HG03139 (cell line): ENCODE measurements at regions not wholly inside any gene's neighbourhood (a gene's known extent, or its start where the extent isn't known, plus 50 kb on each side); places are given as distances from the start of the nearest gene placed in this dataset.

Experiments used
- ATAC-seq: cut with Tn5 transposase; IDR thresholded peaks from one replicate; pipeline ENCODE4 v1.9.1; 2021; ENCODE audit not compliant: unreplicated experiment

- ATAC-seq: no peak
Measured at GRCh38 chr6:130670142-130670541, 157.1 kb upstream of the SMLR1 start.

- no peak for ATAC-seq
Measured at GRCh38 chr6:130671119-130671518, 156.1 kb upstream of the SMLR1 start.

- no peak for ATAC-seq
Measured at GRCh38 chr6:130671577-130671976, 155.6 kb upstream of the SMLR1 start.

- no peak for ATAC-seq
Measured at GRCh38 chr6:130672153-130672552, 155.1 kb upstream of the SMLR1 start.

- ATAC-seq: no peak
Measured at GRCh38 chr6:130674604-130675003, 152.6 kb upstream of the SMLR1 start.

DNA sequence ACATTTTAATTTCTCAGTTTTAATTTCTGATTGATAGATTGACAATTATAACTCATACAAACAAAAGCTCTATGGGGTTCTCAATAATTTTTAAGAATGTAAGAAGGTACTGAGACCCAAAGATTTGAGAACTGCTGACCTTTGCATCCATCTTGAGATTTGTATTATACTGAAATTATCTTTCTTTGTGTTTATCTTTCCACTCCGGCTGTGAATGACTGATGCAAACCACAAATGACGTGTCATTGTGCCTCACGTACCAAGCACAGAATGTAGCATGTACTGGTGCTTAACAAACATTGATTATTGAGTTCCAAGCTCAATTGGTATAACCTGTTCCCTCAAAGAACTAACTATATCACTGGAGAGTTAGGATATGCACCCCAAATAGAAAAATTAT is 152.1 kb upstream of the SMLR1 start:
- ATAC-seq: no peak

GRCh38 chr6:130676077-130676772 is 151.0 kb upstream of the SMLR1 start:
- ATAC-seq: no peak

GRCh38 chr6:130676773-130677144 is 150.4 kb upstream of the SMLR1 start:
- no peak for ATAC-seq

- no peak for ATAC-seq
Measured at GRCh38 chr6:130677312-130677711, 149.9 kb upstream of the SMLR1 start.

DNA sequence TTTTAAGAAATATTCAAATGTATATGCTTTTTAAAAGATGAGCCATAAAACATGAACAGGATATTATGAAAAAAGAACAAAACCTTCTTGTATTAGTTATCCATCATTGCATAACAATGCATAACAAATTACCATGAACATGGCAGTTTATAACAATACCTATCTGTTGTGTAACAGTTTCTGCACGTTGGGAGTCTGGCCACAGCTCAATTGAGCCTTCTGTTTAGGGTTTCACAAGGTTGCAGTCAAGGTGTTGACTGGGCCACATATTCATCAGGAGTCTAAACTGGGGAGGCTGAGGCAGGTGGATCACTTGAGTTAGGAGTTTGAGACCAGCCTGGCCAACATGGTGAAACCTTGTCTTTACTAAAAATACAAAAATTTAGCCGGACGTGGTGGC is 149.4 kb upstream of the SMLR1 start:
- ATAC-seq: no peak

DNA sequence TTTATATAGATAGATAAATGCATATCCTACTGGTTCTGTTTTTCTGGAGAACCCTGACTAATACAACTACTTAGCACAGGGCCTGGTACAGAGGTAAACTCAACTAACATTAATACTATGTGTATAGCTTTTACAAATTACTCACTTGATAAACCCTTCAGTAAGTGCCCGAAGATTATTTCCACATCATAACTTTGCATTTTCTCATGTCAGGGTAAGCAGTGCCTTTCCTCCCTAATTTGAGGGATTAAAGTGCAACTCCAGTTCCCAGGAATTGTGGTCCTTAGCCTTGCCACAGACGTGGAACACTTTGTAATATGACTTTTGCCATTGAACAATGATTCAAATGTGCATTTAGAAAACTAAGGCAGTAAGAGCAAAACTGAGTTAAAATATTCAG is 147.5 kb upstream of the SMLR1 start:
- ATAC-seq: no peak

DNA sequence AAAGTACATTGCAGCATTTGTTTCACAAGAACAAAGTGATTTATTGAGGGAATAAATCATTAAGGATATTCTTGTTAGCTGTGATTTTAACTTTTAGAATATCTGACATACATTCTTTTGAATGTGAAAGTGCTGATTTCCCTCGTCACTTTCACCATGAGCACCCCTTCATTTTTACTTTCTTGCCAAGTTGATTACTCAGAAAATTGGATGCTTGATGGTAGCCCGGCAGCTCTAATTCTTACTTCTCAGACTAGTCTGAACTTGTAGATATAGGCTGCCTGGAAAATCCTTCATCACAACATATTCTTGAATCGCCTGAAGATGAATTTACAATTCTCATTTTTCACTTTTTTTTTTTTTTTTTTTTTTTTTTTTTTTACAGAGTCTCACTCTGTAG is 147.1 kb upstream of the SMLR1 start:
- no peak for ATAC-seq

GRCh38 chr6:130681028-130681427 is 146.2 kb upstream of the SMLR1 start:
- no peak for ATAC-seq

DNA sequence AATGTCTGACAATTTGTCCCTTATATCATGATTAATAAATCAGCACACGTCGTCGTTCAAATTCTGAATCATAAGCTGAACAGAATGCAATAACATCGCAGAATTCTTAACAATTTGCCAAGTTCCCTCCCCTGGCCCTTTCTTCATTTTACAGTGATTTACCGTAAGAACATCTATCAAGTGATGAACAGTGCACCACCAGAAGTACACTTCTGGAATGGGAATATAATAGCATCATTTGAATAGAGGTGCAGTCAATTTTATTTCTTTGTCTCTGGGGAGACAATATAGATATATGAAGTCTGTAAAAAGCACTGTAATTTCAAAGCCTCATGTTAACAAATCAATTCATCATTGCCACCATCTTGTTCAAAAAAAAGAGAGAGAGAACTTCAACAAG is 145.1 kb upstream of the SMLR1 start:
- no peak for ATAC-seq

- no peak for ATAC-seq
Measured at GRCh38 chr6:130683761-130684517, 143.3 kb upstream of the SMLR1 start.

- ATAC-seq: no peak
Measured at GRCh38 chr6:130692659-130693058, 134.5 kb upstream of the SMLR1 start.

DNA sequence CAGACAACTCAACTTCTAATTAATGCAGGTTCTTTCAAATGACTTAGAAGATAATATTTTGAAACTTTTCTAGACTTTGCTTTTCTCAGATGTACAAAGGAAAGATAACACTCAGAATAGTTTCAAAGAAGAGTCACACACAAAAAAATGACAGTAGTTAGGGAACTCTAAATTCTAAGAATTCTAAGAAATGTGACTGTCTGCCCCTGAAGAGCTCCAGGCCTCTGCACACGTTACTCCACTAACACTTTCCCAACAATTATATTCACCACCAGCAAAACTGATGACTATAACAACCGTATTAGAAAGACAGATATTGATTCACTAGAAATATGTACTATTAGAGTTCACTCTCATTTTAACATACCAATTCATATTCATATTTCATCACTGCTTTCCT is 133.3 kb upstream of the SMLR1 start:
- no peak for ATAC-seq

- ATAC-seq: no peak
Measured at GRCh38 chr6:130694606-130695005, 132.6 kb upstream of the SMLR1 start.

DNA sequence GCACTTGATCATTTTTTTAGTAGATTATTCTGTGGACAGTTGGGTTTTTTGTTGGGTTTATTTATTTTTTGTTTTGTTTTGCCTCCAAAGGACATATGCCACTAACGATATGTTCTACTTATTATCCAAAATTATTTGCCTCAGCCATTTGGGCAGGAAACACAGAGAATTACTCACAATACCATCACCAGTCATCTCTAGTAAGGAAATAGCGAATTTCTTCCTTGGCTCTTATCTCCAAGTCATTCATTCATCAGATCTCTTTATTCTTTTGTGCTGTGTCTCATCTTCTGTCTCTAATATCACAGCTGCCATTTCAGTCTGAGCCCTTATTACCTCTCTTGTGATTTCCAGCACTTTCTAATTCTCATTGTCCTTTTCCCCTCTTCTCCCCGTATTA is 130.4 kb upstream of the SMLR1 start:
- ATAC-seq: no peak

GRCh38 chr6:130697271-130697994 is 129.8 kb upstream of the SMLR1 start:
- peak; percentile 16 for ATAC-seq

DNA sequence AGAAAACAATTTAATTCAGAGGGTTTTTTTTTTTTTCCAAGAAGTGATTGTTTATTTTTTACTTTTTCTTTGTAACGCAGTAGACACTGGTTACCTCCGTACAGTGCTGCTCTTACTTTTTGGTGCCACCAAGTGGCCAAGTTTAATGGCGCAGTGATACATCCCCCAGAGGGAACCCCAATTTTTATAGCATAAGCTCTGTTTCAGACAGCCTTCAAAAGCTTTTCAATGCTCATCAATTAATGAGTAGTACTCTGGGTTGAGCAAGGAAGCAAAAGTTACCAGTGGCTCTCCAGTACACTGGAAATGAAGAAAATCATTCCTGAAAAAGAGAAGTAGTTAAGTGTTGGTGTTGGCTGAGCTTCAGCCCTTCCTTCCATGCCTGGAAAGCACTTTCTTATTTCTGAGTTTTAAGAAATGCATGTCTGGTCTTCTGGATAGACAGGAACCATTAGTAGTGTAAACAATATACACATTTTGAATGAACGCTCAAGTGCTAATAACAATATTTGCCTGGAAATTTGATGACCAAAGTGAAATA is 129.1 kb upstream of the SMLR1 start:
- ATAC-seq: peak; percentile 90

DNA sequence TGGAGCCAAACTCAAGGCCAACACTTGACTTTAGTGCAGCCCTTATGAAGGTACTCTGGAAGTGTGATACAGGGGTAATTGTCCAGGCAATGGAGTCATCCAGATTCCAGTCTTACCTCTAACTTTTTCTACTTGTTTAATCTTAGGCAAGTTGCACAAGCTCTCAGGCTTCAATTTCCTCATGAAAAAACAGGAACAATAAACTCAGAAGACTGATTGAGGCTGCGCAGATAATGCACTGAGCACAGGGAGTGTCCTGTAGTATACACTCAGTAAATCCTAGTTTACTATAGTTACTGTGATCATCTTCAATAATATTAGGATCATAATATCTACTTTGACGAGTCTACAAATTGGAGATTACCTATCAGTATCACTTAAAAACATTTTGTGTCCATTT is 127.5 kb upstream of the SMLR1 start:
- ATAC-seq: no peak
